ENCODE measurements at regions not wholly inside any gene's neighbourhood (a gene's known extent, or its start where the extent isn't known, plus 50 kb on each side); places are given as distances from the start of the nearest gene placed in this dataset.

DNA sequence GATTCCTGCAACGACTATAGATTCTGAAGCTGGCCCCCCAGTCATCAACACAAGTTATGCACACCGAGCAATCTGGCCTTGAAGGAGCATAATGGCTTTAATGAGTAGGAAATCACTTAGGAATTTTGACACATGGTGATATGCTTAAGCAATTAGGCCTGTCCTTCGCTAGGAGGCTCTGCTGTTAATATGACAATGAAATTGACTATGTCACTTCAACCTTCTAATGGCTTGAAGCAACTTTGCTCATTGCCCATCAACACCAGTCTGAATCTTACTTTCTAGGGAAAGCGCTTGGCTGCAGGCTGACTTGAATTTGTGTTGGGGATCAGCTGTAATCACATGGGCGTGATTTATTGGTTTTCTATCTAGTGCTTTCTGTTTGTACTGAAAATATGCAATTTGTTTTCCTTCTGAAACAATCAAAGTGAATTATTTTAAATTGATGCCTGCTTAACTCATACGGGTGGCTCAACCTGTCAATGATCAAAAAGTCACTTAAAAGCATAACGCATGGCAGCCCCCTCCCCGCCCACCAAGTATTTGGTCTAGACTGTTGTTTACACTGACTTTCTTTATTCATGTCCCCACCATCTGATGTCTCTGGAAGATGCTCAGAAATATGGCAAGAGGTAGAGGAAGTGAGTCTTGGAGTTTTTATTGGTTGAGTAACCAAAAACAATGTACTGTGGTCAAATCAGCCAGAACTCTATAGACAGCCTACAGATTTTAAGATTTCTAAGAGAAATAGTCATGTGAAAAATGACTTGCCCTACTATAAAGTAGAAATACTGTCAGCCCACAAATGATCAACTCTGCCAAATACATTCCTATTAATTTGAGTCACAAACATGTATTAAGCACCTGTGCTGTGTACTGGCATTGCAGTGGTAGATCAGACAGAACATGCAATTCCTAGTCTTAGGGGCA lies 344.9 kb downstream of the RBM43 start:
- TF ChIP-seq, protein P1, sequence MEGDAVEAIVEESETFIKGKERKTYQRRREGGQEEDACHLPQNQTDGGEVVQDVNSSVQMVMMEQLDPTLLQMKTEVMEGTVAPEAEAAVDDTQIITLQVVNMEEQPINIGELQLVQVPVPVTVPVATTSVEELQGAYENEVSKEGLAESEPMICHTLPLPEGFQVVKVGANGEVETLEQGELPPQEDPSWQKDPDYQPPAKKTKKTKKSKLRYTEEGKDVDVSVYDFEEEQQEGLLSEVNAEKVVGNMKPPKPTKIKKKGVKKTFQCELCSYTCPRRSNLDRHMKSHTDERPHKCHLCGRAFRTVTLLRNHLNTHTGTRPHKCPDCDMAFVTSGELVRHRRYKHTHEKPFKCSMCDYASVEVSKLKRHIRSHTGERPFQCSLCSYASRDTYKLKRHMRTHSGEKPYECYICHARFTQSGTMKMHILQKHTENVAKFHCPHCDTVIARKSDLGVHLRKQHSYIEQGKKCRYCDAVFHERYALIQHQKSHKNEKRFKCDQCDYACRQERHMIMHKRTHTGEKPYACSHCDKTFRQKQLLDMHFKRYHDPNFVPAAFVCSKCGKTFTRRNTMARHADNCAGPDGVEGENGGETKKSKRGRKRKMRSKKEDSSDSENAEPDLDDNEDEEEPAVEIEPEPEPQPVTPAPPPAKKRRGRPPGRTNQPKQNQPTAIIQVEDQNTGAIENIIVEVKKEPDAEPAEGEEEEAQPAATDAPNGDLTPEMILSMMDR (conservative IDR thresholded peaks at IDR 0.05): no peak
- TF ChIP-seq ZFX (IDR thresholded peaks at IDR 0.05): no peak
